SU-DHL-6 (cell line): ENCODE measurements at regions not wholly inside any gene's neighbourhood (a gene's known extent, or its start where the extent isn't known, plus 50 kb on each side); places are given as distances from the start of the nearest gene placed in this dataset.

Source experiments
- CTCF ChIP-seq: fragments of 200-600 bp; sonication (generic); IDR thresholded peaks from one replicate; pipeline ENCODE4 v1.5.1; 2017; ENCODE audit warnings: antibody characterized with exemption, mild to moderate bottlenecking, low read length, moderate library complexity; ENCODE audit not compliant: insufficient read depth, poor library complexity, severe bottlenecking
- EZH2phosphoT487 ChIP-seq: fragments of 200-600 bp; sonication (generic), shearing (Covaris generic); conservative IDR thresholded peaks from 2 replicates; pipeline ENCODE4 v1.6.1; 2018; ENCODE audit warnings: mild to moderate bottlenecking, antibody characterized with exemption, low read length, moderate library complexity, mixed read lengths

DNA sequence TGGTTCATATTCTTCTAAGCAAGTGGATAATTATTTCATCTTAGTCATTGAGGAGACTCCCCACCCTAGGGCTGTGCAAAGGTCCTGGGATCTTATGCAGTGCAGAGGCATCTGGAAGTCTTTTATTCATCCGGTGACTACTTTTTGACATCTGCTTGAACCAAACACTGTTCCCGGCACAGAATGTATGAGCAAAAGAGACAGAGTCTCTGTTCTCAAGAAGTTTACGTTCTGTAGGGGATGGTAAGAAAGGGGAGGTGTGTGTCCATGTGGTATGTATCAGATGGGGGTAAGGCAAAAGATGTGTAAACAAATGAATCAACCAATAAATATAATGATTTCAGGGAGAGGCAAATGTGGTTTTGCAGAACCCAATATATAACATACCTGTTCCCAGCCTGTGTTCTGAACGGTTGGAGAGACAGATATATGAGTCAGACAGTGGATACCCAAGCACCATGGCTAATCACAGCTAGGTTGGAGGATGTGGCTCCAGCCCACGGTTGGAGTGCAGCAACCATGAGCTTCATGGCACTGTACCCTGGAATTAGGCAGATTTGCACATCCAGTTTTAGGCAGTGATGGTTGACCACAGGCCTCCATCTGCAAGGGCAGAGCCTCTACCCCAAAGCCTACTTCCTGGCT is 75.1 kb upstream of the CADM1 start:
- no peak for TF ChIP-seq CTCF
- no peak for TF ChIP-seq EZH2phosphoT487
